IMR-90 (cell line): ENCODE measurements at regions not wholly inside any gene's neighbourhood (a gene's known extent, or its start where the extent isn't known, plus 50 kb on each side); places are given as distances from the start of the nearest gene placed in this dataset.
A peak's percentile ranks its signal among the peaks of the same experiment; 100 is the strongest.

Experiments
- ATAC-seq: fragments of 200-7000 bp; cut with Tn5 transposase; 2 replicates; pipeline ENCODE4 v1.9.1; 2020; ENCODE audit warnings: low read depth, mild to moderate bottlenecking, moderate library complexity
- BruUV-seq: library from RNA; stranded (reverse); fragments of 400-500 nt; replicated peaks from 2 replicates; lab custom pipeline; 2021; lab: Mats Ljungman, UMichigan
- CTCF ChIA-PET: fragments of 300-600 bp; formaldehyde crosslinking; extraction: SDS; loops from one replicate; lab custom pipeline; 2021; ENCODE audit warnings: antibody characterized with exemption; lab: Yijun Ruan, JAX
- POLR2A ChIA-PET: fragments of 300-600 bp; sonication (Branson Sonifier 250); formaldehyde crosslinking; loops from one replicate; lab custom pipeline; 2022; ENCODE audit warnings: antibody characterized with exemption; ENCODE audit not compliant: unreplicated experiment; lab: Charles Lee
- DNase-seq: peaks from one replicate; pipeline ENCODE4 v3.0.0; 2013
- H2AFZ ChIP-seq: replicated peaks from 2 replicates; pipeline ENCODE3; 2013; ENCODE audit warnings: low read length, mild to moderate bottlenecking; ENCODE audit not compliant: poor library complexity
- H2AK5ac ChIP-seq: 2 replicates; pipeline ENCODE4 v1.6.1; 2013; ENCODE audit warnings: low read depth, low read length, inconsistent platforms
- H2AK9ac ChIP-seq: replicated peaks from 2 replicates; pipeline ENCODE3; 2013; ENCODE audit warnings: mild to moderate bottlenecking, low read depth, low read length, moderate library complexity; ENCODE audit not compliant: poor library complexity
- H2BK120ac ChIP-seq: 2 replicates; pipeline ENCODE4 v1.6.1; 2013; ENCODE audit warnings: low read depth, low read length, inconsistent platforms
- H2BK15ac ChIP-seq: 3 replicates; pipeline ENCODE4 v1.6.1; 2013; ENCODE audit warnings: low read depth, low read length, inconsistent platforms
- H2BK20ac ChIP-seq: 2 replicates; pipeline ENCODE4 v1.6.1; 2013; ENCODE audit warnings: low read depth, mild to moderate bottlenecking, inconsistent platforms, low read length, moderate library complexity
- H2BK5ac ChIP-seq: 2 replicates; pipeline ENCODE4 v1.6.1; 2013; ENCODE audit warnings: mild to moderate bottlenecking, low read depth, low read length, inconsistent platforms; ENCODE audit not compliant: poor library complexity, severe bottlenecking
- H3K14ac ChIP-seq: replicated peaks from 2 replicates; pipeline ENCODE4 v1.6.1; 2013; ENCODE audit warnings: low read depth, low read length, inconsistent platforms
- H3K18ac ChIP-seq: 2 replicates; pipeline ENCODE4 v1.6.1; 2013; ENCODE audit warnings: low read depth, low read length, control low read depth
- H3K23ac ChIP-seq: 2 replicates; pipeline ENCODE4 v1.6.1; 2013; ENCODE audit warnings: low read depth, low read length, inconsistent platforms
- H3K27ac ChIP-seq: 2 replicates; pipeline ENCODE4 v1.5.1; 2013; ENCODE audit warnings: mild to moderate bottlenecking, control low read depth, low read length; ENCODE audit not compliant: insufficient read depth
- H3K27me3 ChIP-seq: 2 replicates; pipeline ENCODE4 v1.6.1; 2013; ENCODE audit warnings: low read length; ENCODE audit not compliant: control insufficient read depth, insufficient read depth
- H3K36me3 ChIP-seq: 2 replicates; pipeline ENCODE4 v1.6.1; 2013; ENCODE audit warnings: low read length, mixed read lengths; ENCODE audit not compliant: control insufficient read depth, insufficient read depth
- H3K4ac ChIP-seq: 2 replicates; pipeline ENCODE4 v1.6.1; 2013; ENCODE audit warnings: low read depth, low read length, inconsistent platforms
- H3K4me1 ChIP-seq: 2 replicates; pipeline ENCODE4 v1.6.1; 2013; ENCODE audit warnings: low read length, mixed read lengths; ENCODE audit not compliant: control insufficient read depth, insufficient read depth
- H3K4me2 ChIP-seq: 2 replicates; pipeline ENCODE4 v1.6.1; 2013; ENCODE audit warnings: low read depth, mild to moderate bottlenecking, control low read depth, low read length, moderate library complexity
- H3K4me3 ChIP-seq: 2 replicates; pipeline ENCODE4 v1.5.1; 2013; ENCODE audit warnings: low read depth, mild to moderate bottlenecking, control low read depth, low read length, moderate library complexity; ENCODE audit not compliant: insufficient read depth
- H3K56ac ChIP-seq: 2 replicates; pipeline ENCODE4 v1.6.1; 2013; ENCODE audit warnings: low read length, inconsistent platforms; ENCODE audit not compliant: insufficient read depth; ENCODE audit errors: extremely low read depth
- H3K79me1 ChIP-seq, 2 experiments: 2 replicates each; pipeline ENCODE4 v1.6.1; 2013; ENCODE audit warnings: low read length in 2 of 2, inconsistent platforms in 1 of 2, low read depth in 1 of 2
- H3K9ac ChIP-seq: 2 replicates; pipeline ENCODE4 v1.6.1; 2013; ENCODE audit warnings: low read depth, low read length, control low read depth
- H3K9me1 ChIP-seq: 2 replicates; pipeline ENCODE4 v1.6.1; 2013; ENCODE audit warnings: low read length, inconsistent platforms; ENCODE audit not compliant: insufficient read depth
- H3K9me3 ChIP-seq: 2 replicates; pipeline ENCODE4 v1.6.1; 2013; ENCODE audit warnings: low read length; ENCODE audit not compliant: control insufficient read depth, insufficient read depth
- H4K20me1 ChIP-seq: 2 replicates; pipeline ENCODE4 v1.6.1; 2013; ENCODE audit warnings: low read length, inconsistent platforms; ENCODE audit not compliant: insufficient read depth
- H4K5ac ChIP-seq: 2 replicates; pipeline ENCODE4 v1.6.1; 2013; ENCODE audit warnings: mild to moderate bottlenecking, low read depth, low read length, control low read depth
- H4K8ac ChIP-seq, 2 experiments: 2 replicates each; pipeline ENCODE4 v1.6.1; 2013; ENCODE audit warnings: low read depth in 2 of 2, low read length in 2 of 2, control low read depth in 1 of 2, inconsistent platforms in 1 of 2
- H4K91ac ChIP-seq: 2 replicates; pipeline ENCODE4 v1.6.1; 2013; ENCODE audit warnings: low read depth, low read length, inconsistent platforms; ENCODE audit not compliant: insufficient read depth
- BHLHE40 ChIP-seq: fragments of 150-350 bp; IDR thresholded peaks from 2 replicates; pipeline ENCODE4 v1.6.1; 2016; ENCODE audit warnings: mild to moderate bottlenecking, low read depth, low read length
- CEBPB ChIP-seq: IDR thresholded peaks from 2 replicates; pipeline ENCODE4 v1.6.1; 2012; ENCODE audit warnings: low read depth, low read length, improper control_type of control experiment
- CHD1 ChIP-seq: IDR thresholded peaks from 2 replicates; pipeline ENCODE4 v1.6.1; 2012; ENCODE audit warnings: low read depth, low read length, improper control_type of control experiment
- CTCF ChIP-seq: conservative IDR thresholded peaks from 2 replicates; pipeline ENCODE4 v1.5.1; 2012; ENCODE audit warnings: mild to moderate bottlenecking, low read depth, low read length, improper control_type of control experiment
- ELK1 ChIP-seq: fragments of 150-350 bp; IDR thresholded peaks from 2 replicates; pipeline ENCODE4 v1.6.1; 2016; ENCODE audit warnings: low read depth, mild to moderate bottlenecking, low read length, moderate library complexity, borderline replicate concordance
- MAFK ChIP-seq: IDR thresholded peaks from 2 replicates; pipeline ENCODE4 v1.6.1; 2012; ENCODE audit warnings: low read depth, low read length, improper control_type of control experiment
- MAZ ChIP-seq: IDR thresholded peaks from 2 replicates; pipeline ENCODE4 v1.6.1; 2012; ENCODE audit warnings: low read depth, mild to moderate bottlenecking, low read length, improper control_type of control experiment, moderate library complexity, borderline replicate concordance
- MXI1 ChIP-seq: IDR thresholded peaks from 2 replicates; pipeline ENCODE4 v1.6.1; 2012; ENCODE audit warnings: low read depth, mild to moderate bottlenecking, low read length, moderate library complexity, borderline replicate concordance
- NFE2L2 ChIP-seq: fragments of 150-350 bp; IDR thresholded peaks from 2 replicates; pipeline ENCODE4 v1.6.1; 2016; ENCODE audit warnings: low read depth, mild to moderate bottlenecking, low read length
- POLR2A ChIP-seq: IDR thresholded peaks from 2 replicates; pipeline ENCODE4 v1.6.1; 2012; ENCODE audit warnings: mild to moderate bottlenecking, low read depth, low read length
- RAD21 ChIP-seq: IDR thresholded peaks from 2 replicates; pipeline ENCODE4 v1.6.1; 2012; ENCODE audit warnings: low read length, improper control_type of control experiment
- RFX5 ChIP-seq: IDR thresholded peaks from 2 replicates; pipeline ENCODE4 v1.8.0; 2012; ENCODE audit warnings: low read depth, mild to moderate bottlenecking, low read length, moderate library complexity
- SMC3 ChIP-seq: fragments of 150-350 bp; IDR thresholded peaks from 2 replicates; pipeline ENCODE4 v1.6.1; 2016; ENCODE audit warnings: low read depth, mild to moderate bottlenecking, antibody characterized with exemption, low read length, moderate library complexity
- USF2 ChIP-seq: fragments of 150-350 bp; IDR thresholded peaks from 2 replicates; pipeline ENCODE4 v1.6.1; 2017; ENCODE audit warnings: mild to moderate bottlenecking, antibody characterized with exemption, low read length, low read depth
- WGBS, 2 experiments: methylation state at CpG; one replicate each; pipeline versions ENCODE4 v1.1.5 to v1.1.7; 2013; ENCODE audit warnings: missing lambda C conversion rate in 2 of 2; ENCODE audit not compliant: insufficient read length in 1 of 2; ENCODE audit errors: extremely low coverage in 2 of 2; 5-methylcytosine and 5-hydroxymethylcytosine counted together
- dilution Hi-C: fragments of 300-500 bp; cut with HindIII; formaldehyde crosslinking; loops from one replicate; pipeline ENCODE4 v1.14.3; 2018; ENCODE audit warnings: low sequenced_read_pairs; ENCODE audit not compliant: unreplicated experiment
- in situ Hi-C: fragments of 300-500 bp; cut with MboI; formaldehyde crosslinking; loops from 3 replicates; pipeline ENCODE4 v1.14.3; 2019; ENCODE audit warnings: low sequenced_read_pairs, inconsistent platforms, mixed read lengths
- intact Hi-C: fragments of 100-400 bp; cut with micrococcal nuclease; formaldehyde crosslinking; loops from 2 replicates; pipeline ENCODE4 v1.10.0; 2022

GRCh38 chr13:107534548-107534947 lies 680.8 kb downstream of the LIG4 start:
- H2BK5ac ChIP-seq = no peak overlapping the region
- H3K9ac ChIP-seq = no peak overlapping the region
- intact Hi-C loops (no loop called here), dilution Hi-C loops (no loop called here), in situ Hi-C loops (no loop called here)
- no peak overlapping the region for H3K4ac ChIP-seq
- H4K8ac ChIP-seq = no peak overlapping the region
- DNase-seq (peak; percentile 34), ATAC-seq (peak; percentile 91)
- peaks cover 19 to 35% of the 10 kb centered on the region in 2 experiments for H3K79me1 ChIP-seq
- no peak overlapping the region for H3K14ac ChIP-seq
- POLR2A ChIA-PET = no interaction called here
- no TSS peak for BruUV-seq
- H2AK5ac ChIP-seq = no peak overlapping the region
- no peaks in the 10 kb centered on the region for H3K27me3 ChIP-seq
- H3K4me3 ChIP-seq = no peak overlapping the region
- no peak overlapping the region for H3K23ac ChIP-seq
- H3K56ac ChIP-seq = no peak overlapping the region
- peaks cover 16% of the 10 kb centered on the region; the same call in 1 of the 2 replicates for H4K20me1 ChIP-seq
- H2BK20ac ChIP-seq = no peak overlapping the region
- H3K18ac ChIP-seq = no peak overlapping the region; the same call in 1 of the 2 replicates
- H4K91ac ChIP-seq = no peak overlapping the region
- H3K27ac ChIP-seq = no peak overlapping the region
- no peaks in the 10 kb centered on the region; the same call in 1 of the 2 replicates for H3K9me1 ChIP-seq
- no peaks in the 10 kb centered on the region for H3K9me3 ChIP-seq
- H3K36me3 ChIP-seq = no peaks in the 10 kb centered on the region
- H4K5ac ChIP-seq = no peak overlapping the region
- no peak overlapping the region for H2BK120ac ChIP-seq
- no peak overlapping the region for H2AFZ ChIP-seq
- CTCF ChIA-PET = no interaction called here
- no peak overlapping the region for H2BK15ac ChIP-seq
- H3K4me1 ChIP-seq = peaks cover 2% of the 10 kb centered on the region
- no CpG with 5 or more reads among the region's 1 CpG for WGBS, 2 experiments
- TF ChIP-seq CHD1 = no peak
- TF ChIP-seq RAD21 = no peak
- TF ChIP-seq MXI1 = no peak
- no peak for TF ChIP-seq NFE2L2
- TF ChIP-seq MAFK = no peak
- no peak for TF ChIP-seq ELK1
- no peak for TF ChIP-seq CEBPB
- no peak for TF ChIP-seq USF2
- TF ChIP-seq RFX5 = no peak
- TF ChIP-seq CTCF = no peak
- TF ChIP-seq SMC3 = no peak
- no peak for TF ChIP-seq MAZ
- TF ChIP-seq POLR2A = no peak
- TF ChIP-seq BHLHE40 = no peak
- H2AK9ac ChIP-seq = no peak overlapping the region
- peak overlapping the region; percentile 64; the same call in 1 of the 2 replicates for H3K4me2 ChIP-seq
